WERI-Rb-1 (cell line): ENCODE measurements at regions not wholly inside any gene's neighbourhood (a gene's known extent, or its start where the extent isn't known, plus 50 kb on each side); places are given as distances from the start of the nearest gene placed in this dataset.

Experiments used
- DNase-seq: peaks from one replicate; pipeline ENCODE4 v3.0.0-alpha.2; 2020
- H3K27ac ChIP-seq: fragments of 250-450 bp; sonication (Bioruptor Pico); 2 replicates; pipeline ENCODE4 v1.5.1; 2020; ENCODE audit warnings: mild to moderate bottlenecking, moderate library complexity
- H3K27me3 ChIP-seq: fragments of 250-450 bp; sonication (Bioruptor Pico); 2 replicates; pipeline ENCODE4 v1.5.1; 2021; ENCODE audit warnings: mild to moderate bottlenecking, low read depth, moderate library complexity; ENCODE audit not compliant: insufficient read depth, severe bottlenecking
- H3K36me3 ChIP-seq: fragments of 250-450 bp; sonication (Bioruptor Pico); 2 replicates; pipeline ENCODE4 v1.5.1; 2020; ENCODE audit warnings: mild to moderate bottlenecking, moderate library complexity
- H3K4me3 ChIP-seq: 2 replicates; pipeline ENCODE4 v1.5.1; 2011; ENCODE audit warnings: low read depth, mild to moderate bottlenecking, control low read depth, low read length
- H3K9me3 ChIP-seq: fragments of 250-450 bp; sonication (Bioruptor Pico); 2 replicates; pipeline ENCODE4 v1.5.1; 2021; ENCODE audit warnings: mild to moderate bottlenecking, moderate library complexity; ENCODE audit not compliant: severe bottlenecking
- TF ChIP-seq, protein P1 (sequence below): IDR thresholded peaks from 2 replicates; pipeline ENCODE4 v1.5.1; 2011; ENCODE audit warnings: low read depth, mild to moderate bottlenecking, control low read depth, inconsistent platforms, low read length

DNA sequence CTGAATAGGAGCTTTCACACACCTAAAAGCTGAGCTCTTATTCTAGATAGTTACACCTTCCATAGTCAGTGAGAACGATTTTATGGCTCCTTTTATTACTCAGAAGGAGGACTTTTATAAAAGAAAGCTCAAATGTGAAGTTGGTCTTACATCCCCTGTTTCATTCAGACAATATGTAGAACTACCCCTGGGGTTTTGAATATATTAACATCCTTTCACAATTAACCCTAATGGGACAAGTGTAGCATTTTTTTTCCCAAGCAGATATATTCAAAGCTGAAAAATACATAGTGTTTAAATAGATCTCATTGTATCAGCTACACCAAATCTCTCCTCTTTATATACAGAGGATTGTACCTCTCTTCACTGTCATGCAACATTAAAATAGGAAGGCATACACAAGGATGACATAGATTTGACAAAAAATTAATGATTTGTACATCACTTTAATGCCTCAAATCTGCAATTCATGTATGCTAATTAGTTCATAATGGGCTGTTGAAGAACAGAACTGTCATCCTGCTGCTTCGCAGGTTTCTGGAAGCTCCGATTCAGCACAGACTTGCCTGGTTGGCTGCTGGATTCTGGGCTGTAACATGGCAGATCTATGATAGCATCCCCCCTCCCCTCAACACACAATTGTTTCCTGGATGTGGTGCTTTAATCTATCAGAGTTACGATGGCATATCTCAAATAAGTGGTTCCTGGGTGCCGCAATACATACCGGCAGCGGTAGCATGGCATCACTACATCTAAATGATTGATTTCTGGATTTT is 129.7 kb upstream of the PARD3B start:
- no peak overlapping the region for H3K4me3 ChIP-seq
- H3K9me3 ChIP-seq: no peaks in the 10 kb centered on the region
- H3K27ac ChIP-seq: no peak overlapping the region
- no peaks in the 10 kb centered on the region for H3K27me3 ChIP-seq
- no peaks in the 10 kb centered on the region for H3K36me3 ChIP-seq
- TF ChIP-seq, protein P1, sequence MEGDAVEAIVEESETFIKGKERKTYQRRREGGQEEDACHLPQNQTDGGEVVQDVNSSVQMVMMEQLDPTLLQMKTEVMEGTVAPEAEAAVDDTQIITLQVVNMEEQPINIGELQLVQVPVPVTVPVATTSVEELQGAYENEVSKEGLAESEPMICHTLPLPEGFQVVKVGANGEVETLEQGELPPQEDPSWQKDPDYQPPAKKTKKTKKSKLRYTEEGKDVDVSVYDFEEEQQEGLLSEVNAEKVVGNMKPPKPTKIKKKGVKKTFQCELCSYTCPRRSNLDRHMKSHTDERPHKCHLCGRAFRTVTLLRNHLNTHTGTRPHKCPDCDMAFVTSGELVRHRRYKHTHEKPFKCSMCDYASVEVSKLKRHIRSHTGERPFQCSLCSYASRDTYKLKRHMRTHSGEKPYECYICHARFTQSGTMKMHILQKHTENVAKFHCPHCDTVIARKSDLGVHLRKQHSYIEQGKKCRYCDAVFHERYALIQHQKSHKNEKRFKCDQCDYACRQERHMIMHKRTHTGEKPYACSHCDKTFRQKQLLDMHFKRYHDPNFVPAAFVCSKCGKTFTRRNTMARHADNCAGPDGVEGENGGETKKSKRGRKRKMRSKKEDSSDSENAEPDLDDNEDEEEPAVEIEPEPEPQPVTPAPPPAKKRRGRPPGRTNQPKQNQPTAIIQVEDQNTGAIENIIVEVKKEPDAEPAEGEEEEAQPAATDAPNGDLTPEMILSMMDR: no peak
- no peak for DNase-seq

DNA sequence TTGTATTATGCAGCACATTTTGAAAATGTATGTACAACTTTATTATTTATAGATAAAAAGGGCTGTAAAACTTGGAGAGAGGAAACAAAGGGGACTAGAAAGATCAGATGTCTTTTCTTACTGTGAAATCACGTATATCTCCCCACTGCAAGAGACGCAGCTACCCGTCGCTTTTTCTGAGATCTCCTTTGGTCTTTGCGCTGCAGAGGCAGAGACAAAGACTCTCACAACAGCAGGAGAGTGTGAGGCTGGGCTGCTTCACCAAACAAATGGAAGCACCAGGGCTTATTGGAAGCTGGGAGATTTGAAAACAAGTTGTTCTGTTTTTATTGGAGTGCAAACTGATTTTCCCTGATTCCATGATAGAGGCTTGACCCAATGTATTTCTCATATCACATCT is 129.0 kb upstream of the PARD3B start:
- no peak overlapping the region for H3K4me3 ChIP-seq

DNA sequence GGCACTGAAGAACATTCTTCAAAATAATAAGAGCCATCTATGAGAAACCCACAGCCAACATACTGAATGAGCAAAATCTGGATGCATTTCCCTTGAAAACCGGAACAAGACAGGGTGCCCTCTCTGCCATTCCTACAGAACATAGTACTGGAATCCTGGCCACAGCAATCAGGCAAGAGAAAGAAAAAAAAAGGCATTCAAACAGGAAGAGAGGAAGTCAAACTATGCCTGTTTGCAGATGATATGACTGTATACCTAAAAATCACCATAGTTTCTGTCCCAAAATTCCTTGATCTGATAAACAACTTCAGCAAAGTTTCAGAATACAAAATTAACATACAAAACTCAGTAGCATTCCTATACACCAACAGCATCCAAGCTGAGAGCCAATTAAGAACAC is 119.5 kb upstream of the PARD3B start:
- Histone ChIP-seq H3K27me3 (no peaks in the 10 kb centered on the region), H3K27ac (no peak overlapping the region), H3K36me3 (no peaks in the 10 kb centered on the region), H3K4me3 (no peak overlapping the region), H3K9me3 (no peaks in the 10 kb centered on the region)
- TF ChIP-seq, protein P1: no peak
- DNase-seq: no peak

More for the DNA sequence above, 129.0 kb upstream of the PARD3B start:
- no peak for DNase-seq
- Histone ChIP-seq H3K27me3 (no peaks in the 10 kb centered on the region), H3K9me3 (no peaks in the 10 kb centered on the region), H3K36me3 (no peaks in the 10 kb centered on the region), H3K27ac (no peak overlapping the region)
- TF ChIP-seq, protein P1: no peak

DNA sequence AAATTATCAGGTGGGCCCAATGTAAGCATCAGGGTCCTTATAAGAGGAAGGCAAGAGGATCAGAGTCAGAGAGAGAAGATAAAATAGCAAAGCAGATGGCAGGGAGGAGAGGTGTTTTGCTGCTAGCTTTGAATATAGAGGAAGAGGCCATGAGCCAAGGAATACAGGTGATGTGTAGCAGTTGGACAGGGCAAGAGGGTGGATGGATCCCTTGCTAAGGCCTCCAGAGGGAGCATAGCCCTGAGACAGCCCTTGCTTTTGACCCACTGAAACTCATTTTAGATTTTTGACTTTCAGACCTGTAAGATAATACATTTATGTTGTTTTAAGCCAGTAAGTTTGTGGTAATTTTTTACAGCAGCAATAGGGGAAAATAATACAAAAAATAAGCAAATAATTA is 116.6 kb upstream of the PARD3B start:
- Histone ChIP-seq H3K27me3 (no peaks in the 10 kb centered on the region), H3K9me3 (peaks cover 3% of the 10 kb centered on the region), H3K36me3 (no peaks in the 10 kb centered on the region), H3K27ac (no peak overlapping the region), H3K4me3 (no peak overlapping the region)
- TF ChIP-seq, protein P1: no peak
- no peak for DNase-seq

DNA sequence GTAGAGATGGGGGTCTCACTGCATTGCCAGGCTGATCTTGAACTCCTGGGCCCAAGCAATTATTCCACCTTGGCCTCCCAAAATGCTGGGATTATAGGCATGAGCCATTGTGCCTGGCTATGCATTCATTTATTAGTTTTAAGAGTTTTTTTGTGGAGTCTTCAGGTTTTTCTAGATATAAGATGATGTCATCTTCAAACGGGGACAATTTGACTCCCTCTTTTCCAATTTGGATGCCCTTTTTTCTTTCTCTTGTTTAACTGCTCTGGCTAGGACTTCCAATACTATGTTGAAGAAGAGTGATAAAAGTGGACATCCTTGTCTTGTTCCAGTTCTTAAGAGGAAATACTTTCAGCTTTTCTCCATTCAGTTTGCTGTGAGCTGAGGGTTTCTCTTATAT is 113.7 kb upstream of the PARD3B start:
- Histone ChIP-seq H3K27me3 (no peaks in the 10 kb centered on the region), H3K36me3 (no peaks in the 10 kb centered on the region), H3K4me3 (no peak overlapping the region), H3K27ac (no peak overlapping the region), H3K9me3 (peaks cover 3% of the 10 kb centered on the region)
- TF ChIP-seq, protein P1: no peak
- no peak for DNase-seq

DNA sequence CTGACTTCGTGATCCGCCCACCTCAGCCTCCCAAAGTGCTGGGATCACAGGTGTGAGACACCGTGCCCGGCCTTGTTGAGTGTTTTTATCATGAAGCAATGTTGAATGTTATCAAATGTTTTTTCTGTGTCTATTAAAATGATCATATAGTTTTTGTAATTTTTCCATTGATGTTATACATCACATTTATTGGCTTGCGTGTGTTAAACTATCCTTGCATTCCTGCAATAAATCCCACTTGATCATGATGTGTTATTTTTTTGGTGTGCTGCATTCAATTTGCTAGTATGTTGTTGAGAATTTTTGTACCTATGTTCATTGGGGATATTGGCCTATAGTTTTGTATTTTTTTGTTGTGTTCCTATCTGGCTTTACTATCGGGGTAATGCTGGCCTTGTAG is 113.1 kb upstream of the PARD3B start:
- no peak for DNase-seq
- Histone ChIP-seq H3K4me3 (no peak overlapping the region), H3K27me3 (no peaks in the 10 kb centered on the region), H3K9me3 (peaks cover 3% of the 10 kb centered on the region), H3K36me3 (no peaks in the 10 kb centered on the region), H3K27ac (no peak overlapping the region)
- TF ChIP-seq, protein P1: no peak
